ENCODE measurements at regions not wholly inside any gene's neighbourhood (a gene's known extent, or its start where the extent isn't known, plus 50 kb on each side); places are given as distances from the start of the nearest gene placed in this dataset.

- no peak for TF ChIP-seq CTCF (IDR thresholded peaks at IDR 0.05)
- TF ChIP-seq POLR2AphosphoS5 (IDR thresholded peaks at IDR 0.05) = no peak
Measured at GRCh38 chr7:125573126-125573525, 643.5 kb upstream of the POT1 start.

All from prostate gland (tissue), 2 donors.